ENCODE measurements at regions not wholly inside any gene's neighbourhood (a gene's known extent, or its start where the extent isn't known, plus 50 kb on each side); places are given as distances from the start of the nearest gene placed in this dataset.

DNA sequence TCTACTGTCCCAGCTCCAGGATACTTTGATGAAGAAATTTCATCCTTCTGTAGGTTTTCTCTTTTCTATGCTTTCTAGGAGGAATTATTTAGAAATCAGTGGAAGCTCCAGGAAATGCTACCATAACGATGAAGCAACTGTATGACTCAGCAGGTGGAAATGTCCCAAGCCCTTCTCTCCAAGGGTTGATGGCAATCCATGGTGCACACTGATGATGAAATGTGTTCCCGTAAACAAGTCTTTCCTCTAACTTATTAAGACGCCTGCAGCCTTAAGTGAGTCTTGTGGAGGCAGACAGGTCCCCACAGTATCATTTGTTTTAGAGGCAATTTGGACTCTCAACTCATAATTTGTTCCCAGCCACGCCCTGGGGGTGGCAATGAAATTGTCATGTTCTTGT is 777.6 kb upstream of the SOX11 start:
- TF ChIP-seq, protein P1, sequence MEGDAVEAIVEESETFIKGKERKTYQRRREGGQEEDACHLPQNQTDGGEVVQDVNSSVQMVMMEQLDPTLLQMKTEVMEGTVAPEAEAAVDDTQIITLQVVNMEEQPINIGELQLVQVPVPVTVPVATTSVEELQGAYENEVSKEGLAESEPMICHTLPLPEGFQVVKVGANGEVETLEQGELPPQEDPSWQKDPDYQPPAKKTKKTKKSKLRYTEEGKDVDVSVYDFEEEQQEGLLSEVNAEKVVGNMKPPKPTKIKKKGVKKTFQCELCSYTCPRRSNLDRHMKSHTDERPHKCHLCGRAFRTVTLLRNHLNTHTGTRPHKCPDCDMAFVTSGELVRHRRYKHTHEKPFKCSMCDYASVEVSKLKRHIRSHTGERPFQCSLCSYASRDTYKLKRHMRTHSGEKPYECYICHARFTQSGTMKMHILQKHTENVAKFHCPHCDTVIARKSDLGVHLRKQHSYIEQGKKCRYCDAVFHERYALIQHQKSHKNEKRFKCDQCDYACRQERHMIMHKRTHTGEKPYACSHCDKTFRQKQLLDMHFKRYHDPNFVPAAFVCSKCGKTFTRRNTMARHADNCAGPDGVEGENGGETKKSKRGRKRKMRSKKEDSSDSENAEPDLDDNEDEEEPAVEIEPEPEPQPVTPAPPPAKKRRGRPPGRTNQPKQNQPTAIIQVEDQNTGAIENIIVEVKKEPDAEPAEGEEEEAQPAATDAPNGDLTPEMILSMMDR (IDR thresholded peaks at IDR 0.05) = no peak
- no peak for TF ChIP-seq ZFX (IDR thresholded peaks at IDR 0.05; ENCODE audit: borderline replicate concordance)
